ENCODE measurements at regions not wholly inside any gene's neighbourhood (a gene's known extent, or its start where the extent isn't known, plus 50 kb on each side); places are given as distances from the start of the nearest gene placed in this dataset.

DNA sequence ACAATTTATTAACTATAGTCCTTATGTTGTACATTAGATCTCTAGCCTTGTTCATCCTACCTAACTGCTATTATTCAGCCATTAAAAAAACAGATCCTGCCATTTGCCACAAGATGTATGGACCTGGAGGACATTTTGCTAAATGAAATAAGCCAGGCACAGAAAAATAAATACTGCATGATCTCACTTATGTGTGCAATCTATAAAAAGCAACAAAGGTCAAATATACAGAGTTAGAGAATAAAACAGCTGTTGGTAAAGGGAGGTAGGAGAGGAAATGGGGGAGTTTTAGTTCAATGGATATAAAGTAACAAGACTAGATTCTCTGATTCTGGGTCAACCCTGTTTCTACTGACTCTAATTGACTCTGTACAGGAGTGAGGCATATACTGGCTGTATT lies 103.3 kb upstream of the FAM9C start:
- POLR2A ChIA-PET: no interaction called here

DNA sequence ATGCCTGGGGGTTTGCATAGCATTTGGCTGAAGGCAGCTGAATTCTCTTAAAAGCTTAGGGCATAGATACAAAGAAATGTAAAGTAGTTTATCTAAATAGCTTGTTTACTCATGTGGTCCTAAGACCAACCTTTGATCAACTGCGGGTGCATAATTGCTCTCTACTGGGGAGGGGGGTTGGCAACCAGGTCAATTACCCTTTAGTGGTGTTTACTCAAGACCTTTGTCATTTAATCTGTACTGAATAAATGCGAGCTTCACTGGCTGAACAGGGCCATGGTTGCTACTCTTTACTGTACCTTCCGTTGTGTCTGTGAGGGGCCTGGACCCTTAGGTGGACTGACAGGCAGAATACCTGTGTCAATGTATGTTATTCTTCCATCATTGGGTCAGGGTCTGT lies 102.7 kb upstream of the FAM9C start:
- no peak for ATAC-seq
- Mint-ChIP-seq H3K4me1 (peaks cover 15% of the 10 kb centered on the region), H3K4me3 (no peak overlapping the region), H3K27ac (no peak overlapping the region), H3K36me3 (peaks cover 31% of the 10 kb centered on the region), H3K9me3 (peaks cover 29% of the 10 kb centered on the region), H3K27me3 (ENCODE audit: low read depth) (peaks cover 19% of the 10 kb centered on the region)
- POLR2A ChIA-PET: no interaction called here
- CTCF ChIA-PET: no interaction called here
- DNase-seq (ENCODE audit: low spot score): no peak
- TF ChIP-seq, protein P1, sequence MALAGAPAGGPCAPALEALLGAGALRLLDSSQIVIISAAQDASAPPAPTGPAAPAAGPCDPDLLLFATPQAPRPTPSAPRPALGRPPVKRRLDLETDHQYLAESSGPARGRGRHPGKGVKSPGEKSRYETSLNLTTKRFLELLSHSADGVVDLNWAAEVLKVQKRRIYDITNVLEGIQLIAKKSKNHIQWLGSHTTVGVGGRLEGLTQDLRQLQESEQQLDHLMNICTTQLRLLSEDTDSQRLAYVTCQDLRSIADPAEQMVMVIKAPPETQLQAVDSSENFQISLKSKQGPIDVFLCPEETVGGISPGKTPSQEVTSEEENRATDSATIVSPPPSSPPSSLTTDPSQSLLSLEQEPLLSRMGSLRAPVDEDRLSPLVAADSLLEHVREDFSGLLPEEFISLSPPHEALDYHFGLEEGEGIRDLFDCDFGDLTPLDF (CRISPR knock-in tag; IDR thresholded peaks at IDR 0.05): no peak
- TF ChIP-seq, protein P2, sequence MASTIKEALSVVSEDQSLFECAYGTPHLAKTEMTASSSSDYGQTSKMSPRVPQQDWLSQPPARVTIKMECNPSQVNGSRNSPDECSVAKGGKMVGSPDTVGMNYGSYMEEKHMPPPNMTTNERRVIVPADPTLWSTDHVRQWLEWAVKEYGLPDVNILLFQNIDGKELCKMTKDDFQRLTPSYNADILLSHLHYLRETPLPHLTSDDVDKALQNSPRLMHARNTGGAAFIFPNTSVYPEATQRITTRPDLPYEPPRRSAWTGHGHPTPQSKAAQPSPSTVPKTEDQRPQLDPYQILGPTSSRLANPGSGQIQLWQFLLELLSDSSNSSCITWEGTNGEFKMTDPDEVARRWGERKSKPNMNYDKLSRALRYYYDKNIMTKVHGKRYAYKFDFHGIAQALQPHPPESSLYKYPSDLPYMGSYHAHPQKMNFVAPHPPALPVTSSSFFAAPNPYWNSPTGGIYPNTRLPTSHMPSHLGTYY (CRISPR knock-in tag; IDR thresholded peaks at IDR 0.05): no peak
- TF ChIP-seq, protein P3, sequence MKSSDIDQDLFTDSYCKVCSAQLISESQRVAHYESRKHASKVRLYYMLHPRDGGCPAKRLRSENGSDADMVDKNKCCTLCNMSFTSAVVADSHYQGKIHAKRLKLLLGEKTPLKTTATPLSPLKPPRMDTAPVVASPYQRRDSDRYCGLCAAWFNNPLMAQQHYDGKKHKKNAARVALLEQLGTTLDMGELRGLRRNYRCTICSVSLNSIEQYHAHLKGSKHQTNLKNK (CRISPR knock-in tag; IDR thresholded peaks at IDR 0.05): no peak
- TF ChIP-seq TEAD1 (CRISPR knock-in tag; IDR thresholded peaks at IDR 0.05) (no peak), PRRX2 (CRISPR knock-in tag; IDR thresholded peaks at IDR 0.05) (no peak), NR1H2 (CRISPR knock-in tag; IDR thresholded peaks at IDR 0.05) (no peak), MYBL2 (CRISPR knock-in tag; IDR thresholded peaks at IDR 0.05) (no peak), ZNF138 (CRISPR knock-in tag; conservative IDR thresholded peaks at IDR 0.05) (no peak), RORB (CRISPR knock-in tag; IDR thresholded peaks at IDR 0.05) (no peak)
- TF ChIP-seq, protein P4, sequence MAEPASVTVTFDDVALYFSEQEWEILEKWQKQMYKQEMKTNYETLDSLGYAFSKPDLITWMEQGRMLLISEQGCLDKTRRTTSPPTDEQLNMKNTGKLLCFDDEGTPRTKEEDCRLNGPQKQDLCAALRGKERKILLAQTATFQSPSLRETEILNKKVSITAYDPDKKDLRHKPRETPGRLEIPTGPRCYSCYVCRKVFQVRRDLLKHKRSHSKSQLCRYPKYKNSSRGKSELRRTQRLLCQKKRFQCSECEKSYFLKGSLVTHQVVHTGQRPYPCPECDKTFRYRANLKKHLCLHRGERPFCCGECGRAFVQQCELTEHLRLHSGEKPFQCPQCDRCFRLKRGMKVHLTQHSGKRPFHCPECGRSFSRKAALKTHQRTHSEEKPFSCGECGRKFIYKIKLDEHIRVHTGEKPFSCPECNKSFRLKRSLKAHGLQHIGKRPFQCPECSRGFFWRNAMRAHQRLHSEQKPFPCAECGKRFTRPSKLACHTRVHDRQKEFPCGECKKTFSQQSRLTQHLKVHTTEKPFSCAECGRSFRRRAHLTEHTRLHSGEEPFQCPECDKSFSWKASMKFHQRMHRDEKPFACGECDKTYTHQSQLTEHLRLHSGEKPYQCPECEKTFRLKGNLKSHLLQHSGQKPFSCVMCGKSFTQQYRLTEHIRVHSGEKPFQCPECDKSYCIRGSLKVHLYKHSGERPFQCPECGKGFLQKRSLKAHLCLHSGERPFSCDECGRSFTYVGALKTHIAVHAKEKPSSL (CRISPR knock-in tag; conservative IDR thresholded peaks at IDR 0.05): no peak
- TF ChIP-seq, protein P5, sequence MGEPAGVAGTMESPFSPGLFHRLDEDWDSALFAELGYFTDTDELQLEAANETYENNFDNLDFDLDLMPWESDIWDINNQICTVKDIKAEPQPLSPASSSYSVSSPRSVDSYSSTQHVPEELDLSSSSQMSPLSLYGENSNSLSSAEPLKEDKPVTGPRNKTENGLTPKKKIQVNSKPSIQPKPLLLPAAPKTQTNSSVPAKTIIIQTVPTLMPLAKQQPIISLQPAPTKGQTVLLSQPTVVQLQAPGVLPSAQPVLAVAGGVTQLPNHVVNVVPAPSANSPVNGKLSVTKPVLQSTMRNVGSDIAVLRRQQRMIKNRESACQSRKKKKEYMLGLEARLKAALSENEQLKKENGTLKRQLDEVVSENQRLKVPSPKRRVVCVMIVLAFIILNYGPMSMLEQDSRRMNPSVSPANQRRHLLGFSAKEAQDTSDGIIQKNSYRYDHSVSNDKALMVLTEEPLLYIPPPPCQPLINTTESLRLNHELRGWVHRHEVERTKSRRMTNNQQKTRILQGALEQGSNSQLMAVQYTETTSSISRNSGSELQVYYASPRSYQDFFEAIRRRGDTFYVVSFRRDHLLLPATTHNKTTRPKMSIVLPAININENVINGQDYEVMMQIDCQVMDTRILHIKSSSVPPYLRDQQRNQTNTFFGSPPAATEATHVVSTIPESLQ (CRISPR knock-in tag; IDR thresholded peaks at IDR 0.05): no peak

More for the DNA sequence above, 103.3 kb upstream of the FAM9C start:
- Mint-ChIP-seq H3K4me1 (peaks cover 17% of the 10 kb centered on the region), H3K27ac (no peak overlapping the region), H3K9me3 (peaks cover 29% of the 10 kb centered on the region), H3K4me3 (no peak overlapping the region), H3K27me3 (ENCODE audit: low read depth) (peaks cover 19% of the 10 kb centered on the region), H3K36me3 (peaks cover 31% of the 10 kb centered on the region)
- DNase-seq (ENCODE audit: low spot score): no peak
- no peak for ATAC-seq
- CTCF ChIA-PET: no interaction called here
- TF ChIP-seq JUN (CRISPR knock-in tag; IDR thresholded peaks at IDR 0.05): no peak
- TF ChIP-seq, protein P6, sequence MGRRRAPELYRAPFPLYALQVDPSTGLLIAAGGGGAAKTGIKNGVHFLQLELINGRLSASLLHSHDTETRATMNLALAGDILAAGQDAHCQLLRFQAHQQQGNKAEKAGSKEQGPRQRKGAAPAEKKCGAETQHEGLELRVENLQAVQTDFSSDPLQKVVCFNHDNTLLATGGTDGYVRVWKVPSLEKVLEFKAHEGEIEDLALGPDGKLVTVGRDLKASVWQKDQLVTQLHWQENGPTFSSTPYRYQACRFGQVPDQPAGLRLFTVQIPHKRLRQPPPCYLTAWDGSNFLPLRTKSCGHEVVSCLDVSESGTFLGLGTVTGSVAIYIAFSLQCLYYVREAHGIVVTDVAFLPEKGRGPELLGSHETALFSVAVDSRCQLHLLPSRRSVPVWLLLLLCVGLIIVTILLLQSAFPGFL (CRISPR knock-in tag; IDR thresholded peaks at IDR 0.05; ENCODE audit: borderline replicate concordance): no peak
- TF ChIP-seq, protein P3 (CRISPR knock-in tag; IDR thresholded peaks at IDR 0.05): no peak
- TF ChIP-seq, protein P2 (CRISPR knock-in tag; IDR thresholded peaks at IDR 0.05): no peak
- TF ChIP-seq ZBTB21 (CRISPR knock-in tag; IDR thresholded peaks at IDR 0.05; ENCODE audit: borderline replicate concordance): no peak
- no peak for TF ChIP-seq ZNF671 (CRISPR knock-in tag; IDR thresholded peaks at IDR 0.05)
- TF ChIP-seq, protein P7, sequence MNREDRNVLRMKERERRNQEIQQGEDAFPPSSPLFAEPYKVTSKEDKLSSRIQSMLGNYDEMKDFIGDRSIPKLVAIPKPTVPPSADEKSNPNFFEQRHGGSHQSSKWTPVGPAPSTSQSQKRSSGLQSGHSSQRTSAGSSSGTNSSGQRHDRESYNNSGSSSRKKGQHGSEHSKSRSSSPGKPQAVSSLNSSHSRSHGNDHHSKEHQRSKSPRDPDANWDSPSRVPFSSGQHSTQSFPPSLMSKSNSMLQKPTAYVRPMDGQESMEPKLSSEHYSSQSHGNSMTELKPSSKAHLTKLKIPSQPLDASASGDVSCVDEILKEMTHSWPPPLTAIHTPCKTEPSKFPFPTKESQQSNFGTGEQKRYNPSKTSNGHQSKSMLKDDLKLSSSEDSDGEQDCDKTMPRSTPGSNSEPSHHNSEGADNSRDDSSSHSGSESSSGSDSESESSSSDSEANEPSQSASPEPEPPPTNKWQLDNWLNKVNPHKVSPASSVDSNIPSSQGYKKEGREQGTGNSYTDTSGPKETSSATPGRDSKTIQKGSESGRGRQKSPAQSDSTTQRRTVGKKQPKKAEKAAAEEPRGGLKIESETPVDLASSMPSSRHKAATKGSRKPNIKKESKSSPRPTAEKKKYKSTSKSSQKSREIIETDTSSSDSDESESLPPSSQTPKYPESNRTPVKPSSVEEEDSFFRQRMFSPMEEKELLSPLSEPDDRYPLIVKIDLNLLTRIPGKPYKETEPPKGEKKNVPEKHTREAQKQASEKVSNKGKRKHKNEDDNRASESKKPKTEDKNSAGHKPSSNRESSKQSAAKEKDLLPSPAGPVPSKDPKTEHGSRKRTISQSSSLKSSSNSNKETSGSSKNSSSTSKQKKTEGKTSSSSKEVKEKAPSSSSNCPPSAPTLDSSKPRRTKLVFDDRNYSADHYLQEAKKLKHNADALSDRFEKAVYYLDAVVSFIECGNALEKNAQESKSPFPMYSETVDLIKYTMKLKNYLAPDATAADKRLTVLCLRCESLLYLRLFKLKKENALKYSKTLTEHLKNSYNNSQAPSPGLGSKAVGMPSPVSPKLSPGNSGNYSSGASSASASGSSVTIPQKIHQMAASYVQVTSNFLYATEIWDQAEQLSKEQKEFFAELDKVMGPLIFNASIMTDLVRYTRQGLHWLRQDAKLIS (CRISPR knock-in tag; IDR thresholded peaks at IDR 0.05; ENCODE audit: borderline replicate concordance): no peak
- TF ChIP-seq ZNF416 (CRISPR knock-in tag; IDR thresholded peaks at IDR 0.05): no peak
- no peak for TF ChIP-seq RORB (CRISPR knock-in tag; IDR thresholded peaks at IDR 0.05)
- TF ChIP-seq ZNF121 (CRISPR knock-in tag; IDR thresholded peaks at IDR 0.05): no peak
- no peak for TF ChIP-seq OVOL2 (CRISPR knock-in tag; IDR thresholded peaks at IDR 0.05; ENCODE audit: borderline replicate concordance)
- no peak for TF ChIP-seq PRRX2 (CRISPR knock-in tag; IDR thresholded peaks at IDR 0.05)

All from WTC11 (cell line).